Lower lobe of right lung (tissue), 2 donors: ENCODE measurements at regions not wholly inside any gene's neighbourhood (a gene's known extent, or its start where the extent isn't known, plus 50 kb on each side); places are given as distances from the start of the nearest gene placed in this dataset.

Experiments used
- ATAC-seq, 2 donors: fragments of 200-7000 bp; cut with Tn5 transposase; one replicate each; pipeline ENCODE4 v1.9.1; 2020 to 2022; ENCODE audit warnings: mild to moderate bottlenecking in 2 of 2, moderate library complexity in 2 of 2
- DNase-seq: peaks from one replicate; pipeline ENCODE4 v3.0.0-alpha.2; 2020
- H3K27ac ChIP-seq: fragments of 200-600 bp; one replicate; pipeline ENCODE4 v1.8.0; 2022
- H3K27me3 ChIP-seq: fragments of 200-600 bp; one replicate; pipeline ENCODE4 v1.8.0; 2022; ENCODE audit warnings: low read depth
- H3K36me3 ChIP-seq: fragments of 200-600 bp; one replicate; pipeline ENCODE4 v1.8.0; 2022; ENCODE audit warnings: mild to moderate bottlenecking
- H3K4me1 ChIP-seq: fragments of 200-600 bp; one replicate; pipeline ENCODE4 v1.8.0; 2022
- H3K4me3 ChIP-seq: fragments of 200-600 bp; one replicate; pipeline ENCODE4 v1.8.0; 2022; ENCODE audit warnings: mild to moderate bottlenecking
- H3K9me3 ChIP-seq: fragments of 200-600 bp; one replicate; pipeline ENCODE4 v1.8.0; 2022
- CTCF ChIP-seq: fragments of 200-600 bp; IDR thresholded peaks from one replicate; pipeline ENCODE4 v1.8.0; 2022; ENCODE audit warnings: antibody characterized with exemption, mild to moderate bottlenecking
- intact Hi-C: fragments of 100-400 bp; cut with DNase I; formaldehyde crosslinking; loops from one replicate; pipeline ENCODE4 v1.11.0; 2022
- donor health status: DM: no; HTN: yes; CAD: no; lungs with severe emphysema.

- Histone ChIP-seq H3K27me3 (no peaks in the 10 kb centered on the region), H3K9me3 (no peaks in the 10 kb centered on the region), H3K36me3 (no peaks in the 10 kb centered on the region), H3K4me3 (no peak overlapping the region), H3K27ac (no peak overlapping the region), H3K4me1 (no peaks in the 10 kb centered on the region)
- no peak for TF ChIP-seq CTCF
- DNase-seq (no peak), ATAC-seq (no peak)
- intact Hi-C loops: no loop called here
These were observed 695.8 kb downstream of the RNF144A start for GRCh38 chr2:7612969-7613368.

- Histone ChIP-seq H3K36me3 (no peaks in the 10 kb centered on the region), H3K4me3 (no peak overlapping the region), H3K27ac (no peak overlapping the region), H3K4me1 (no peaks in the 10 kb centered on the region), H3K27me3 (no peaks in the 10 kb centered on the region), H3K9me3 (no peaks in the 10 kb centered on the region)
- intact Hi-C loops: no loop called here
- no peak for TF ChIP-seq CTCF
- ATAC-seq (no peak), DNase-seq (no peak)
These were observed 696.6 kb downstream of the RNF144A start for GRCh38 chr2:7613831-7614230.

GRCh38 chr2:7618031-7618430 lies 700.8 kb downstream of the RNF144A start:
- Histone ChIP-seq H3K4me3 (no peak overlapping the region), H3K9me3 (no peaks in the 10 kb centered on the region), H3K27me3 (no peaks in the 10 kb centered on the region), H3K36me3 (no peaks in the 10 kb centered on the region), H3K4me1 (no peaks in the 10 kb centered on the region), H3K27ac (no peak overlapping the region)
- TF ChIP-seq CTCF: no peak
- ATAC-seq: no peak
- no peak for DNase-seq
- intact Hi-C loops: no loop called here

- ATAC-seq: no peak
These were observed 702.2 kb downstream of the RNF144A start for GRCh38 chr2:7619203-7619970.

GRCh38 chr2:7620255-7620654 lies 703.0 kb downstream of the RNF144A start:
- Histone ChIP-seq H3K4me1 (no peaks in the 10 kb centered on the region), H3K27ac (no peak overlapping the region), H3K27me3 (no peaks in the 10 kb centered on the region), H3K9me3 (no peaks in the 10 kb centered on the region), H3K4me3 (no peak overlapping the region), H3K36me3 (no peaks in the 10 kb centered on the region)
- DNase-seq: no peak
- ATAC-seq: no peak
- TF ChIP-seq CTCF: no peak
- intact Hi-C loops: no loop called here

More at GRCh38 chr2:7619203-7619970, 702.2 kb downstream of the RNF144A start:
- H3K27me3 ChIP-seq: no peaks in the 10 kb centered on the region
- no peak for TF ChIP-seq CTCF
- no peaks in the 10 kb centered on the region for H3K4me1 ChIP-seq
- no peak overlapping the region for H3K27ac ChIP-seq
- H3K4me3 ChIP-seq: no peak overlapping the region
- intact Hi-C loops: no loop called here
- no peaks in the 10 kb centered on the region for H3K9me3 ChIP-seq
- no peaks in the 10 kb centered on the region for H3K36me3 ChIP-seq
- no peak for DNase-seq
